A549 (cell line): ENCODE measurements at regions not wholly inside any gene's neighbourhood (a gene's known extent, or its start where the extent isn't known, plus 50 kb on each side); places are given as distances from the start of the nearest gene placed in this dataset.

Source experiments
- ATAC-seq, 2 experiments: fragments of 200-7000 bp in 1 of 2; fragments of >200 bp in 1 of 2; cut with Nextera tagmentation in 1 of 2; cut with Tn5 transposase in 1 of 2; 3 replicates each; pipeline versions ENCODE4 v1.8.0 to v1.9.1; 2018 to 2020; ENCODE audit warnings: mild to moderate bottlenecking in 1 of 2, moderate library complexity in 1 of 2
- CTCF ChIA-PET: fragments of 300-600 bp; sonication (Branson Sonifier 250); formaldehyde crosslinking; extraction: SDS; loops from one replicate; lab custom pipeline; 2021; ENCODE audit warnings: antibody characterized with exemption, inconsistent platforms; lab: Yijun Ruan, JAX
- POLR2A ChIA-PET: fragments of 350-600 bp; formaldehyde crosslinking; extraction: SDS; loops from one replicate; lab custom pipeline; 2021; ENCODE audit warnings: antibody characterized with exemption, inconsistent platforms; lab: Yijun Ruan, JAX
- DNase-seq, 2 experiments: peaks; one replicate each; pipeline versions ENCODE4 v3.0.0 to v3.0.0-alpha.2; 2011 to 2016; ENCODE audit warnings: low read depth in 1 of 2, low spot score in 1 of 2
- FAIRE-seq: peaks from 2 replicates; lab custom pipeline; 2011; peaks lifted over from hg19 to GRCh38; lab: Jason Lieb, UNC
- H3K27ac ChIP-seq, 2 experiments: fragments of >200 bp; sonication (Bioruptor Twin); formaldehyde crosslinking; 3 replicates each; pipeline ENCODE4 v1.5.1; 2016 to 2017
- H3K4me1 ChIP-seq: fragments of >200 bp; sonication (Bioruptor Twin); formaldehyde crosslinking; 3 replicates; pipeline ENCODE4 v1.6.1; 2016
- H3K4me2 ChIP-seq: fragments of >200 bp; sonication (Bioruptor Twin); formaldehyde crosslinking; 3 replicates; pipeline ENCODE4 v1.6.1; 2016
- H3K4me3 ChIP-seq: fragments of >200 bp; sonication (Bioruptor Twin); formaldehyde crosslinking; 3 replicates; pipeline ENCODE4 v1.5.1; 2016
- H3K9me3 ChIP-seq: fragments of >200 bp; sonication (Bioruptor Twin); formaldehyde crosslinking; 3 replicates; pipeline ENCODE4 v1.6.1; 2016
- ATOH8 ChIP-seq: fragments of 250-450 bp; sonication (Bioruptor Pico); IDR thresholded peaks from 2 replicates; pipeline ENCODE4 v1.5.0; 2020; ENCODE audit warnings: low read depth, mild to moderate bottlenecking, moderate library complexity
- BCL3 ChIP-seq: fragments of >200 bp; sonication (Bioruptor Twin); formaldehyde crosslinking; IDR thresholded peaks from 3 replicates; pipeline ENCODE4 v1.6.1; 2016
- CBX8 ChIP-seq: fragments of 200-600 bp; sonication (generic); IDR thresholded peaks from 2 replicates; pipeline ENCODE4 v1.6.1; 2016
- CHD4 ChIP-seq: fragments of 200-600 bp; sonication (generic); IDR thresholded peaks from 2 replicates; pipeline ENCODE4 v1.6.1; 2016; ENCODE audit warnings: antibody characterized with exemption, mild to moderate bottlenecking, borderline replicate concordance
- CTCF ChIP-seq: fragments of >200 bp; sonication (Bioruptor Twin); formaldehyde crosslinking; IDR thresholded peaks from 3 replicates; pipeline ENCODE4 v1.5.1; 2016
- EHF ChIP-seq: fragments of 250-450 bp; sonication (Bioruptor Pico); IDR thresholded peaks from 2 replicates; pipeline ENCODE4 v1.5.0; 2020; ENCODE audit warnings: mild to moderate bottlenecking
- EP300 ChIP-seq, 2 experiments: fragments of >200 bp; sonication (Bioruptor Twin); formaldehyde crosslinking; IDR thresholded peaks; 2 replicates in 1 of 2; 3 replicates in 1 of 2; pipeline ENCODE4 v1.6.1; 2016 to 2017
- HES2 ChIP-seq: fragments of >200 bp; sonication (Bioruptor Twin); formaldehyde crosslinking; IDR thresholded peaks from 2 replicates; pipeline ENCODE4 v1.6.1; 2016
- HEYL ChIP-seq: fragments of 250-450 bp; sonication (Bioruptor Pico); IDR thresholded peaks from 2 replicates; pipeline ENCODE4 v1.8.0; 2021; ENCODE audit warnings: mild to moderate bottlenecking, moderate library complexity
- HOXB13 ChIP-seq: fragments of 250-450 bp; sonication (Bioruptor Pico); IDR thresholded peaks from 2 replicates; pipeline ENCODE4 v1.5.0; 2020; ENCODE audit warnings: low read depth, mild to moderate bottlenecking, moderate library complexity
- HOXB5 ChIP-seq: fragments of 250-450 bp; sonication (Bioruptor Pico); IDR thresholded peaks from 2 replicates; pipeline ENCODE4 v1.5.0; 2020; ENCODE audit warnings: mild to moderate bottlenecking, moderate library complexity
- JUNB ChIP-seq: fragments of >200 bp; sonication (Bioruptor Twin); formaldehyde crosslinking; IDR thresholded peaks from 2 replicates; pipeline ENCODE4 v1.6.1; 2016
- MYC ChIP-seq: IDR thresholded peaks from 2 replicates; pipeline ENCODE4 v1.6.1; 2012; ENCODE audit warnings: mild to moderate bottlenecking, inconsistent platforms, low read length, improper control_type of control experiment, borderline replicate concordance
- PBX3 ChIP-seq: IDR thresholded peaks from 2 replicates; pipeline ENCODE4 v1.6.1; 2012
- PHF8 ChIP-seq: fragments of 200-600 bp; sonication (generic); IDR thresholded peaks from 2 replicates; pipeline ENCODE4 v1.6.1; 2016; ENCODE audit warnings: low read depth, mild to moderate bottlenecking, antibody characterized with exemption, moderate library complexity, borderline replicate concordance
- POLR2AphosphoS2 ChIP-seq: conservative IDR thresholded peaks from 2 replicates; pipeline ENCODE4 v1.6.1; 2012; ENCODE audit warnings: low read length, improper control_type of control experiment, inconsistent platforms
- RAD21 ChIP-seq, 2 experiments: fragments of >200 bp in 1 of 2; sonication (Bioruptor Twin) in 1 of 2; formaldehyde crosslinking in 1 of 2; IDR thresholded peaks in 1 of 2; conservative IDR thresholded peaks in 1 of 2; 2 replicates in 1 of 2; 3 replicates in 1 of 2; pipeline ENCODE4 v1.6.1; 2012 to 2018; ENCODE audit warnings: inconsistent platforms in 1 of 2
- TFCP2L1 ChIP-seq: fragments of 250-450 bp; sonication (Bioruptor Pico); IDR thresholded peaks from 2 replicates; pipeline ENCODE4 v1.5.0; 2021; ENCODE audit warnings: mild to moderate bottlenecking
- USF2 ChIP-seq: fragments of 450-650 bp; IDR thresholded peaks from 2 replicates; pipeline ENCODE4 v1.6.1; 2014; ENCODE audit warnings: antibody characterized with exemption
- ZNF302 ChIP-seq: fragments of 250-450 bp; sonication (Bioruptor Pico); IDR thresholded peaks from 2 replicates; pipeline ENCODE4 v1.9.0; 2021; ENCODE audit warnings: inconsistent platforms, mild to moderate bottlenecking, moderate library complexity
- WGBS: methylation state at CpG from one replicate; pipeline ENCODE4 v1.1.6; 2017; ENCODE audit errors: missing lambda C conversion rate; 5-methylcytosine and 5-hydroxymethylcytosine counted together
- TF ChIP-seq, protein P1 (sequence below): IDR thresholded peaks from 2 replicates; pipeline ENCODE4 v1.6.1; 2012; ENCODE audit warnings: low read depth, borderline replicate concordance

GRCh38 chr2:167484875-167485274 is 596.6 kb downstream of the XIRP2 start (continued):
- TF ChIP-seq HES2 (no peak), HEYL (no peak), PBX3 (no peak), CBX8 (no peak), CHD4 (no peak), MYC (no peak), JUNB (no peak)
- TF ChIP-seq, all 56 proteins: peak for 0

DNA sequence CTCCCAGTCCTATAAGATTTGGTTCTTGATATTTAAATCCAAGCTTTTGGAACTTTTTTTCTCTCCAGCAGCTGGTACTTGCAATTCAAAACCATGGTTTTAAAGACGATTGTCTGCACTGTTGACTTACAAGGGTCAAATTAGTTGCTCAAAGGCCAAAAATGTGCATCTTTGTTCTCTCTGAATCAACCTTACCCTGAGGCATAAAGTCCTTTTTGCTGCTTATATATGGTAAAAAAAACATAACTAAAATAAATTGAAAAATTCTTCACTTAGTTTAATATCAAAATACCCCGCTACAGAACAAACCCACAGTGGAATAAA is 592.7 kb downstream of the XIRP2 start:
- DNase-seq, result no peak
- ATAC-seq, result no peak
- no peaks in the 10 kb centered on the region for H3K9me3 ChIP-seq
- no peak overlapping the region for H3K27ac ChIP-seq
- ChIA-PET POLR2A (no interaction called here), CTCF (no interaction called here)
- no peak for TF ChIP-seq EP300 (IDR thresholded peaks at IDR 0.05)
- no peak for TF ChIP-seq ATOH8 (CRISPR knock-in tag)
- no peak for TF ChIP-seq BCL3
- TF ChIP-seq HOXB13 (CRISPR knock-in tag), result no peak
- TF ChIP-seq CTCF, result no peak
- TF ChIP-seq EHF, result no peak
- no peak for TF ChIP-seq PHF8
- TF ChIP-seq RAD21 (conservative IDR thresholded peaks at IDR 0.05 in 1 of 2, IDR thresholded peaks at IDR 0.05 in 1 of 2), result no peak
- no peak for TF ChIP-seq TFCP2L1 (CRISPR knock-in tag)
- no peak for TF ChIP-seq MYC
- no peak for TF ChIP-seq PBX3
- no peak for FAIRE-seq
- H3K4me3 ChIP-seq, result no peak overlapping the region
- no peak overlapping the region for H3K4me2 ChIP-seq
- 44% methylated on average over 2 of the region's 2 CpGs for WGBS
- H3K4me1 ChIP-seq, result no peaks in the 10 kb centered on the region

DNA sequence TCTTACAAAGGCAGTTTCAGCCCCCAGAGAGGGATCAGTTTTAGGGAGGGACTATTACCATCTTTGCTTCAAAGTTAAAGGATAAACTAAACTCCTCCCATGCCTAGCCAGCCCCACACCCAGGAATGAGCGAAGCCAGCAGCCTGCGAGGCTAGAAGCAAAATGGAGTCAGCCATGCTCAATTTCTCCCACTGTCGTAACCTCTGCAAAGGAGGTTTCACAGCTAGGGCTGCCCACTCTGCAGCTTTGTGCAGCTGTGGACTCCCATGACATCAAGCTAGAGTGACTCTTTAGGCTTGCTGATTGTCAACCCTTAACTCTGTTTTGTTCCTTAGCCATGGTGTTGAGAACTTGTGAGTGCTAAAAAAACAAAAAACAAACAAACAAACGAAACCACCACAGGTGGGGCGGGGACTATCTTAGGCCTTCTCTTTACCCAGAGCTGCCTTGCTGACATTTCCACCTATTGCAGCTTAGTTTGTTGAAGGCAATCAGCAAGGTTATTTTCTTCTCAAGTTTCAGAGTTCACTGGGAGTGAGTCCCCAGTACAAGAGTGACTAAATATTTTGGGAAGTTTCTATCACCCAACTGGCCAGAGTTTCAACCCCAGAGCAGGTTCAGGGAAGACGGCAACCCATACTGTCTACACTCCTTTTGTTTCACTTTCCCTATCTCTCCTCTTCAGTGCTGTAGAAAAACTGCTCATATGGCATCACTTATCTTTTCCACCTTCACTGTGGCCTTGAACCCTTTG is 592.1 kb downstream of the XIRP2 start:
- FAIRE-seq, result no peak
- WGBS, result 29% methylated on average over 5 of the region's 6 CpGs
- TF ChIP-seq HOXB5 (CRISPR knock-in tag) (no peak), ZNF302 (no peak), USF2 (no peak), POLR2AphosphoS2 (no peak)
- TF ChIP-seq, protein P1, sequence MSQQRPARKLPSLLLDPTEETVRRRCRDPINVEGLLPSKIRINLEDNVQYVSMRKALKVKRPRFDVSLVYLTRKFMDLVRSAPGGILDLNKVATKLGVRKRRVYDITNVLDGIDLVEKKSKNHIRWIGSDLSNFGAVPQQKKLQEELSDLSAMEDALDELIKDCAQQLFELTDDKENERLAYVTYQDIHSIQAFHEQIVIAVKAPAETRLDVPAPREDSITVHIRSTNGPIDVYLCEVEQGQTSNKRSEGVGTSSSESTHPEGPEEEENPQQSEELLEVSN, result no peak

More for the DNA sequence above, 592.1 kb downstream of the XIRP2 start:
- H3K4me1 ChIP-seq, result no peaks in the 10 kb centered on the region
- no peaks in the 10 kb centered on the region for H3K9me3 ChIP-seq
- no peak overlapping the region for H3K4me3 ChIP-seq
- no peak overlapping the region for H3K4me2 ChIP-seq
- H3K27ac ChIP-seq, result no peak overlapping the region
- ChIA-PET CTCF (no interaction called here), POLR2A (no interaction called here)
- peak in 1 of 2 experiments; percentile 30; a peak in 2 of 6 replicates for ATAC-seq
- no peak for DNase-seq
